WI38 (cell line): ENCODE measurements at regions not wholly inside any gene's neighbourhood (a gene's known extent, or its start where the extent isn't known, plus 50 kb on each side); places are given as distances from the start of the nearest gene placed in this dataset.

ENCODE experiments used
- H3K4me3 ChIP-seq: 2 replicates; pipeline ENCODE4 v1.5.1; 2011; ENCODE audit warnings: low read depth, mild to moderate bottlenecking, control low read depth, low read length
- CTCF ChIP-seq: IDR thresholded peaks from 2 replicates; pipeline ENCODE4 v1.5.1; 2012; ENCODE audit warnings: low read depth, mild to moderate bottlenecking, control low read depth, low read length

- no peak for TF ChIP-seq CTCF
- no peak overlapping the region for H3K4me3 ChIP-seq
These were observed 350.1 kb upstream of the MKI67 start for GRCh38 chr10:128476368-128476725.

DNA sequence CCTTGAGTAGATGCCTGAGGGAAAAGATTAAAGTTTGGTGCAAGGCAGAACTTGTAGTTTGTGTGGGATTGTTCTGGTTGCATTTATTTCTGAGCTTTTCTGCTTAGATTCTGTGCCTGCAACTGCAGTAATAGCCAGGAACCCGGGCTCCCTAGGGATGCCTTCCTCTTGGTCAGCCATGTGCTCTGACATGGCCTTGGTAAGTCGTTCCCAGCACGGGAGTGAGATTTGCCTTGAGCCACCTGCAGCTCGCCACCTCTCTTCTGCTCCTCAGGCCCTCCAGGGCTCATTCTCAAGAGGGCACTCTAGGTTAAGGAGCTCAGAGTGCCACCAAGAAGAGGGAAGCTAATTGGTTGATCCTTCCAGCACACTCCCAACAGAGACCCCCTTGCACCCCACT, 350.6 kb upstream of the MKI67 start:
- TF ChIP-seq CTCF, result no peak
- no peak overlapping the region for H3K4me3 ChIP-seq

DNA sequence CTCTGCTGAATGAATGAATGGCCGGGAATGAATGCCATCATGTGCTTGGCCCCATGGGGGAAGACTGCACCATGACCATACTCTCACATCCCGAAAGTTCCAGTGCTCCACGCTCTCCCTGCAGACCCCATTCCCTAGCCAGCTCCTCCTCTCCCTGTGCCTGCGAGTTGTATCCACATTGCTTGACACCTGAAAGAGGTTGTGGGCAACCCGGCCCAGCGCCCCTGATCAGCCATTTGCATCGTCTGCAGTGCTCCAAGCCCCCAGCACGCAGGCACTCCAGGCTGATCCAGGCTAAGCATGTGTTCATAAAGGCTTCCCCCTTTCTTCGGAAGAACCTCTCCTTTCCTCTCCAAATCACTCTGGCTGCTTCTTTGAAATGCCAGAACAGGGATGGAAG, 354.4 kb upstream of the MKI67 start:
- no peak overlapping the region for H3K4me3 ChIP-seq
- TF ChIP-seq CTCF, result no peak

GRCh38 chr10:128481152-128481840, 355.1 kb upstream of the MKI67 start:
- no peak for TF ChIP-seq CTCF

DNA sequence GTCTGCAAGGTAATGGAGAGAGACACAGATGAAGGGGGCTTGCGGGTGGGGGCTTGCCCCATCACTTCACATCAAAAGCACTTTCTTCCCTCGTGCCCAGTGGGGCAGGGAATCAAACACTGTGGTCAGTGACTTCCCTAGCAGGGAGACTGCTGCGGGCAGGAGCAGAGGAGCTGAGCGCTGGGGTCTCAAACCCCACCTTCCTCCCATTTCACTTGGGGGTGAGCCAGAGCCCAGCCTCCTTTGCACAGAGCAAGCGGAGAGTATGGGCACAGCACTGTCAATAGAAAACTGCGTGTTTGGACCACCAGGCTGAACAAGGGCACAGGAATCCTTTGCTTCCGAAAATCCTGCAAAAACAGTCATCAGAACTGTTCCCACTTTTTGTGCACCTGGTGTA, 355.8 kb upstream of the MKI67 start:
- no peak overlapping the region for H3K4me3 ChIP-seq
- TF ChIP-seq CTCF, result no peak

More at GRCh38 chr10:128481152-128481840, 355.1 kb upstream of the MKI67 start:
- no peak overlapping the region for H3K4me3 ChIP-seq

- no peak overlapping the region for H3K4me3 ChIP-seq
- no peak for TF ChIP-seq CTCF
These were observed 357.0 kb upstream of the MKI67 start for GRCh38 chr10:128483216-128483615.

DNA sequence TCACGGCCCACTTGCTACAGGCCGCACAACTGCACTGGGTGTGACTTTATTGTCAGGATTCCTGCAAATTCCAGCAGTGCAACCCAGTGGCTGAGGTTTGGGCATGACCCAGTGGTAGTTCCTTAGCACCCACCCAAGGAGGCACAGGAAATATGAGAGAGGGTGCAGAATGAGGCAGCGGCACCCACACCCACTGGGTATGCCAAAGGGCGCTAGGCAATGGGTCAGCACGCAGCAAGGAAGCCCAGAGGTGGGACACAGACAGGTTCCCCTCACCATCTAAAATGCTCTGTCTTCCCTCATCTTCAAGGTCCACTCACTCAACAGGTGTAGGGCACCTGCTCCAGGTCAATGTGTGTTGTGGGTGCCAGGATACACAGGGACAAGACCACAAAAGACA, 357.8 kb upstream of the MKI67 start:
- no peak for TF ChIP-seq CTCF
- H3K4me3 ChIP-seq, result no peak overlapping the region
